Hepatocyte (in vitro differentiated cells): ENCODE measurements at regions not wholly inside any gene's neighbourhood (a gene's known extent, or its start where the extent isn't known, plus 50 kb on each side); places are given as distances from the start of the nearest gene placed in this dataset.

Experiments used
- DNase-seq: peaks from one replicate; pipeline ENCODE4 v3.0.0-alpha.2; 2016; ENCODE audit warnings: low spot score
- H2AFZ ChIP-seq: fragments of 200-600 bp; sonication (generic); 2 replicates; pipeline ENCODE4 v1.6.0; 2016; ENCODE audit warnings: antibody characterized with exemption, mild to moderate bottlenecking
- H3K27ac ChIP-seq: fragments of 200-600 bp; sonication (generic); 2 replicates; pipeline ENCODE4 v1.5.1; 2016; ENCODE audit warnings: mild to moderate bottlenecking
- H3K27me3 ChIP-seq: fragments of 200-600 bp; sonication (generic); 2 replicates; pipeline ENCODE4 v1.6.1; 2016
- H3K36me3 ChIP-seq: fragments of 200-600 bp; sonication (generic); replicated peaks from 2 replicates; pipeline ENCODE4 v1.5.1; 2016; ENCODE audit warnings: low read depth; ENCODE audit not compliant: insufficient read depth
- H3K4me1 ChIP-seq: fragments of 200-600 bp; sonication (generic); 2 replicates; pipeline ENCODE4 v1.5.1; 2016; ENCODE audit warnings: mild to moderate bottlenecking, moderate library complexity; ENCODE audit not compliant: insufficient read depth
- H3K4me2 ChIP-seq: fragments of 200-600 bp; sonication (generic); 2 replicates; pipeline ENCODE4 v1.6.0; 2016
- H3K4me3 ChIP-seq: fragments of 200-600 bp; sonication (generic); 2 replicates; pipeline ENCODE4 v1.5.1; 2016; ENCODE audit warnings: mild to moderate bottlenecking
- H3K79me2 ChIP-seq: fragments of 200-600 bp; sonication (generic); 2 replicates; pipeline ENCODE4 v1.6.0; 2017; ENCODE audit warnings: mild to moderate bottlenecking
- H3K9me2 ChIP-seq: fragments of 200-600 bp; sonication (generic); replicated peaks from 2 replicates; pipeline ENCODE4 v1.6.0; 2017; ENCODE audit warnings: mild to moderate bottlenecking; ENCODE audit not compliant: insufficient read depth
- H3K9me3 ChIP-seq: fragments of 200-600 bp; sonication (generic); 2 replicates; pipeline ENCODE4 v1.5.1; 2016; ENCODE audit warnings: low read depth, mild to moderate bottlenecking
- H4K20me1 ChIP-seq: fragments of 200-600 bp; sonication (generic); 2 replicates; pipeline ENCODE4 v1.6.0; 2016; ENCODE audit warnings: mild to moderate bottlenecking; ENCODE audit not compliant: insufficient read depth, poor library complexity, severe bottlenecking
- CTCF ChIP-seq: fragments of 200-600 bp; sonication (generic); IDR thresholded peaks from 2 replicates; pipeline ENCODE4 v1.5.1; 2016; ENCODE audit warnings: antibody characterized with exemption, mild to moderate bottlenecking; ENCODE audit not compliant: poor library complexity
- EZH2 ChIP-seq: fragments of 200-600 bp; sonication (generic); IDR thresholded peaks from 2 replicates; pipeline ENCODE4 v1.6.1; 2016; ENCODE audit warnings: antibody characterized with exemption, mild to moderate bottlenecking, borderline replicate concordance
- EZH2phosphoT487 ChIP-seq: fragments of 200-600 bp; sonication (generic); IDR thresholded peaks from one replicate; pipeline ENCODE4 v1.6.1; 2018; ENCODE audit warnings: antibody characterized with exemption, mild to moderate bottlenecking, low read depth, moderate library complexity; ENCODE audit not compliant: unreplicated experiment, severe bottlenecking
- WGBS: methylation state at CpG from one replicate; pipeline ENCODE4 v1.1.6; 2016; ENCODE audit warnings: low lambda C conversion rate; ENCODE audit errors: missing lambda C conversion rate; 5-methylcytosine and 5-hydroxymethylcytosine counted together

DNA sequence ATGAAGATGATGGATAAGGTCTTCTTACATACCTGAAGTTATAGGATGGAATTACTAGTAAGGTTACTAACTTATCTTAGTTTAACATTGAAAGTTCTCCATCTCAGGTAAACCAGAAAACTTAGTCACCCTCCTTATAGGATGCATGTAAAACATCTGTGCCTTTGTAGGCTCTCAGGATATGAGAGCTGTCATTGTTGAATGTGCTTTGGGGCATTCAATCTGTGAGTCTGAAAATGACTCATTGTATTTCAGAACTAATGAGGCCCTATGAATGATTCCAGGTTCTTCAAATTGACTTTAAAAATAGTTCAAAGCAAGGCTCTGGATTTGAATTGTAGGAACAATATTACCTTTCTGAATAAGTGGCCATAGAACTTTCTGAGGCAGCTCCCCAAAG lies 237.7 kb upstream of the AZI2 start:
- no peaks in the 10 kb centered on the region for H4K20me1 ChIP-seq
- no peaks in the 10 kb centered on the region for H3K79me2 ChIP-seq
- H3K9me2 ChIP-seq = no peaks in the 10 kb centered on the region
- TF ChIP-seq EZH2phosphoT487 (no peak), CTCF (no peak), EZH2 (no peak)
- no peak overlapping the region for H3K27ac ChIP-seq
- no peak overlapping the region for H3K4me3 ChIP-seq
- H3K36me3 ChIP-seq = no peaks in the 10 kb centered on the region
- no peak for DNase-seq
- H3K4me1 ChIP-seq = no peaks in the 10 kb centered on the region
- H3K4me2 ChIP-seq = no peak overlapping the region
- H3K27me3 ChIP-seq = peaks cover 5% of the 10 kb centered on the region
- H2AFZ ChIP-seq = no peak overlapping the region
- H3K9me3 ChIP-seq = no peaks in the 10 kb centered on the region

DNA sequence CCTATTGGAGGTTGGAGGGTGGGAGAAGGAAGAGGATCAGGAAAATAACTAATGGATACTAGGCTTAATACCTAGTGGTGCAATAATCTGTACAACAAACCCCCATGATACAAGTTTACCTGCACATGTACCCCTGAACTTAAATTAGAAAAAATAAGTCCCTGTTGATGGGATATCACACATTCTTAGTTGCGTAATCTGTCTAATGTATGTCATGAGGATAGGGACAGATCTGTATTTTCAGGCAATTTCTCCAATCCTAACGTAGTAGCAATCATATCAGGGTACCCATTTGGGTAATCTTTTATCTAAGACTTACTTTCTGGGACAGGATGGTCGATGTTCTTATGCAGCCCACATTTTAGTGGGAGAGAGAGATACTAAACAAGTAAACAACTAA lies 239.1 kb upstream of the AZI2 start:
- no peaks in the 10 kb centered on the region for H3K9me2 ChIP-seq
- 92% methylated on average over 3 of the region's 3 CpGs for WGBS
- H3K79me2 ChIP-seq = no peaks in the 10 kb centered on the region
- H3K27me3 ChIP-seq = no peaks in the 10 kb centered on the region
- no peak overlapping the region for H3K4me2 ChIP-seq
- no peaks in the 10 kb centered on the region for H3K4me1 ChIP-seq
- no peak overlapping the region for H2AFZ ChIP-seq
- H3K36me3 ChIP-seq = no peaks in the 10 kb centered on the region
- H3K4me3 ChIP-seq = no peak overlapping the region
- no peak for TF ChIP-seq EZH2
- no peaks in the 10 kb centered on the region for H4K20me1 ChIP-seq
- no peak for DNase-seq
- H3K9me3 ChIP-seq = no peaks in the 10 kb centered on the region
- H3K27ac ChIP-seq = no peak overlapping the region

- 87% methylated on average over 2 of the region's 2 CpGs for WGBS
- H3K4me3 ChIP-seq = no peak overlapping the region
- no peak overlapping the region for H2AFZ ChIP-seq
- H3K9me2 ChIP-seq = no peaks in the 10 kb centered on the region
- TF ChIP-seq CTCF (no peak), EZH2 (no peak), EZH2phosphoT487 (no peak)
- no peak for DNase-seq
- no peaks in the 10 kb centered on the region for H4K20me1 ChIP-seq
- no peak overlapping the region for H3K4me2 ChIP-seq
- H3K27me3 ChIP-seq = no peaks in the 10 kb centered on the region
- H3K4me1 ChIP-seq = no peaks in the 10 kb centered on the region
- no peaks in the 10 kb centered on the region for H3K9me3 ChIP-seq
- no peak overlapping the region for H3K27ac ChIP-seq
- no peaks in the 10 kb centered on the region for H3K36me3 ChIP-seq
- H3K79me2 ChIP-seq = no peaks in the 10 kb centered on the region
Measured at GRCh38 chr3:28590216-28590615, 241.6 kb upstream of the AZI2 start.

- Histone ChIP-seq H3K27ac (no peak overlapping the region), H3K9me2 (no peaks in the 10 kb centered on the region), H2AFZ (no peak overlapping the region), H3K36me3 (no peaks in the 10 kb centered on the region), H3K4me3 (no peak overlapping the region), H3K4me1 (no peaks in the 10 kb centered on the region), H3K4me2 (no peak overlapping the region), H3K79me2 (no peaks in the 10 kb centered on the region), H4K20me1 (no peaks in the 10 kb centered on the region), H3K9me3 (no peaks in the 10 kb centered on the region), H3K27me3 (no peaks in the 10 kb centered on the region)
- no peak for TF ChIP-seq CTCF
- TF ChIP-seq EZH2 = no peak
- no peak for TF ChIP-seq EZH2phosphoT487
- DNase-seq = no peak
- WGBS = 71% methylated on average over 3 of the region's 3 CpGs
Measured at GRCh38 chr3:28590860-28591259, 242.2 kb upstream of the AZI2 start.
